Activated T-helper 2 cell treated with anti-CD3 and anti-CD28 coated beads, Interferon-gamma antibody, Interleukin-2, Interleukin-4, amounts not matched to agents 10 μg/mL and 5 μg/mL and 100 μg/mL, durations not matched to agents 14 hours and 24 hours and 36 hours (primary cell): ENCODE measurements at regions not wholly inside any gene's neighbourhood (a gene's known extent, or its start where the extent isn't known, plus 50 kb on each side); places are given as distances from the start of the nearest gene placed in this dataset.

Experiments
- DNase-seq: peaks from one replicate; pipeline ENCODE4 v3.0.0; 2021; ENCODE audit warnings: low spot score
- H3K27ac Mint-ChIP-seq: one replicate; pipeline ENCODE4 v1.8.0; 2021; ENCODE audit warnings: mixed read lengths
- H3K27me3 Mint-ChIP-seq: one replicate; pipeline ENCODE4 v1.8.0; 2021; ENCODE audit warnings: low read depth, mixed read lengths
- H3K36me3 Mint-ChIP-seq: one replicate; pipeline ENCODE4 v1.8.0; 2021; ENCODE audit warnings: low read depth, mixed read lengths
- H3K4me1 Mint-ChIP-seq: one replicate; pipeline ENCODE4 v1.8.0; 2021; ENCODE audit warnings: low read depth, mixed read lengths
- H3K4me3 Mint-ChIP-seq: one replicate; pipeline ENCODE4 v1.8.0; 2021; ENCODE audit warnings: low read depth, mild to moderate bottlenecking, moderate library complexity, mixed read lengths
- H3K9me3 Mint-ChIP-seq: one replicate; pipeline ENCODE4 v1.8.0; 2021; ENCODE audit warnings: mixed read lengths
- intact Hi-C: fragments of 100-400 bp; cut with micrococcal nuclease; formaldehyde crosslinking; loops from one replicate; pipeline ENCODE4 v1.15.1; 2023

GRCh38 chr14:88987516-88987915 lies 163.1 kb downstream of the TTC8 start:
- Mint-ChIP-seq H3K4me1 (no peaks in the 10 kb centered on the region), H3K4me3 (no peak overlapping the region), H3K27me3 (no peaks in the 10 kb centered on the region), H3K9me3 (peaks cover 3% of the 10 kb centered on the region), H3K36me3 (no peaks in the 10 kb centered on the region), H3K27ac (no peak overlapping the region)
- DNase-seq = no peak
- intact Hi-C loops = no loop called here

- Mint-ChIP-seq H3K4me1 (no peaks in the 10 kb centered on the region), H3K27me3 (no peaks in the 10 kb centered on the region), H3K4me3 (no peak overlapping the region), H3K9me3 (peaks cover 3% of the 10 kb centered on the region), H3K27ac (no peak overlapping the region), H3K36me3 (no peaks in the 10 kb centered on the region)
- intact Hi-C loops = no loop called here
- no peak for DNase-seq
Observed at GRCh38 chr14:88989911-88990310, 165.5 kb downstream of the TTC8 start.

- no peaks in the 10 kb centered on the region for H3K27me3 Mint-ChIP-seq
- no peak overlapping the region for H3K4me3 Mint-ChIP-seq
- H3K27ac Mint-ChIP-seq = no peak overlapping the region
- H3K4me1 Mint-ChIP-seq = no peaks in the 10 kb centered on the region
- no peak for DNase-seq
- peaks cover 3% of the 10 kb centered on the region for H3K9me3 Mint-ChIP-seq
- H3K36me3 Mint-ChIP-seq = no peaks in the 10 kb centered on the region
- intact Hi-C loops = no loop called here
Observed at GRCh38 chr14:88990856-88991255, 166.4 kb downstream of the TTC8 start.

GRCh38 chr14:88992011-88992410 lies 167.6 kb downstream of the TTC8 start:
- Mint-ChIP-seq H3K36me3 (no peaks in the 10 kb centered on the region), H3K9me3 (no peaks in the 10 kb centered on the region), H3K27ac (no peak overlapping the region), H3K27me3 (no peaks in the 10 kb centered on the region), H3K4me1 (no peaks in the 10 kb centered on the region), H3K4me3 (no peak overlapping the region)
- no peak for DNase-seq
- intact Hi-C loops = no loop called here

- intact Hi-C loops = no loop called here
- H3K36me3 Mint-ChIP-seq = no peaks in the 10 kb centered on the region
- peaks cover 2% of the 10 kb centered on the region for H3K27me3 Mint-ChIP-seq
- no peak overlapping the region for H3K4me3 Mint-ChIP-seq
- H3K4me1 Mint-ChIP-seq = no peaks in the 10 kb centered on the region
- H3K27ac Mint-ChIP-seq = no peak overlapping the region
- no peak for DNase-seq
- no peaks in the 10 kb centered on the region for H3K9me3 Mint-ChIP-seq
Observed at GRCh38 chr14:88993946-88994345, 169.5 kb downstream of the TTC8 start.

- intact Hi-C loops = no loop called here
- H3K4me1 Mint-ChIP-seq = no peaks in the 10 kb centered on the region
- no peaks in the 10 kb centered on the region for H3K9me3 Mint-ChIP-seq
- no peak for DNase-seq
- H3K27ac Mint-ChIP-seq = no peak overlapping the region
- no peak overlapping the region for H3K4me3 Mint-ChIP-seq
- no peaks in the 10 kb centered on the region for H3K36me3 Mint-ChIP-seq
- peaks cover 2% of the 10 kb centered on the region for H3K27me3 Mint-ChIP-seq
Observed at GRCh38 chr14:88995437-88996198, 171.2 kb downstream of the TTC8 start.

- DNase-seq = no peak
- H3K36me3 Mint-ChIP-seq = no peaks in the 10 kb centered on the region
- no peak overlapping the region for H3K27ac Mint-ChIP-seq
- intact Hi-C loops = no loop called here
- no peaks in the 10 kb centered on the region for H3K9me3 Mint-ChIP-seq
- H3K27me3 Mint-ChIP-seq = peaks cover 2% of the 10 kb centered on the region
- H3K4me3 Mint-ChIP-seq = no peak overlapping the region
- peaks cover 2% of the 10 kb centered on the region for H3K4me1 Mint-ChIP-seq
Observed at GRCh38 chr14:88998027-88998426, 173.6 kb downstream of the TTC8 start.

- no peak for DNase-seq
- H3K9me3 Mint-ChIP-seq = no peaks in the 10 kb centered on the region
- intact Hi-C loops = no loop called here
- H3K4me3 Mint-ChIP-seq = no peak overlapping the region
- no peak overlapping the region for H3K27ac Mint-ChIP-seq
- peaks cover 4% of the 10 kb centered on the region for H3K27me3 Mint-ChIP-seq
- no peaks in the 10 kb centered on the region for H3K36me3 Mint-ChIP-seq
- H3K4me1 Mint-ChIP-seq = peaks cover 2% of the 10 kb centered on the region
Observed at GRCh38 chr14:88999137-88999536, 174.7 kb downstream of the TTC8 start.

GRCh38 chr14:89000007-89000942 lies 175.8 kb downstream of the TTC8 start:
- no peaks in the 10 kb centered on the region for H3K36me3 Mint-ChIP-seq
- no peak overlapping the region for H3K27ac Mint-ChIP-seq
- DNase-seq = no peak
- no peaks in the 10 kb centered on the region for H3K9me3 Mint-ChIP-seq
- no peak overlapping the region for H3K4me3 Mint-ChIP-seq
- intact Hi-C loops = no loop called here
- peaks cover 2% of the 10 kb centered on the region for H3K4me1 Mint-ChIP-seq
- peaks cover 4% of the 10 kb centered on the region for H3K27me3 Mint-ChIP-seq

- no peaks in the 10 kb centered on the region for H3K36me3 Mint-ChIP-seq
- intact Hi-C loops = no loop called here
- DNase-seq = no peak
- H3K27ac Mint-ChIP-seq = no peak overlapping the region
- H3K4me3 Mint-ChIP-seq = no peak overlapping the region
- H3K4me1 Mint-ChIP-seq = peaks cover 2% of the 10 kb centered on the region
- no peaks in the 10 kb centered on the region for H3K9me3 Mint-ChIP-seq
- H3K27me3 Mint-ChIP-seq = peaks cover 2% of the 10 kb centered on the region
Observed at GRCh38 chr14:89004166-89004565, 179.7 kb downstream of the TTC8 start.

GRCh38 chr14:89007906-89008305 lies 183.5 kb downstream of the TTC8 start:
- peaks cover 11% of the 10 kb centered on the region for H3K27me3 Mint-ChIP-seq
- no peak overlapping the region for H3K4me3 Mint-ChIP-seq
- H3K36me3 Mint-ChIP-seq = no peaks in the 10 kb centered on the region
- no peaks in the 10 kb centered on the region for H3K4me1 Mint-ChIP-seq
- H3K9me3 Mint-ChIP-seq = no peaks in the 10 kb centered on the region
- H3K27ac Mint-ChIP-seq = no peak overlapping the region
- DNase-seq = no peak
- intact Hi-C loops = no loop called here

- no peak overlapping the region for H3K27ac Mint-ChIP-seq
- intact Hi-C loops = no loop called here
- no peaks in the 10 kb centered on the region for H3K36me3 Mint-ChIP-seq
- H3K4me3 Mint-ChIP-seq = no peak overlapping the region
- no peaks in the 10 kb centered on the region for H3K9me3 Mint-ChIP-seq
- DNase-seq = no peak
- H3K4me1 Mint-ChIP-seq = no peaks in the 10 kb centered on the region
- H3K27me3 Mint-ChIP-seq = peaks cover 14% of the 10 kb centered on the region
Observed at GRCh38 chr14:89011355-89012281, 187.2 kb downstream of the TTC8 start.
